ENCODE measurements at regions not wholly inside any gene's neighbourhood (a gene's known extent, or its start where the extent isn't known, plus 50 kb on each side); places are given as distances from the start of the nearest gene placed in this dataset.

DNA sequence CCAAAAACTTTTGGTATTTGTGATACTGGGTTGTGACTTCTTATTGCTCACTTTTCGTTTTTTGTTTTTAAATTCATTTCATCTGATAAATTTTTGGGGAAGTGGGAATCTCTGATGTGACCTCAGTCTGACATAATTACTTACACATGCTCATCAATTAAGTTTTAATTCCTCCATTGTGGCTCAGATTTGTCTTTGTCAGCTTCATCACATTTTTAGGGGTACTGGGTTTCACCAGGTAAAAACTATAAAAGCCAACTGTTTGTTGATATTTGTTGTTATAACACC lies 425.3 kb upstream of the TGFBR2 start:
- Histone ChIP-seq H3K9me1 (ENCODE audit: control insufficient read depth, extremely low read depth, insufficient read depth, low read length) (no peaks in the 10 kb centered on the region), H3K4me2 (ENCODE audit: control insufficient read depth, extremely low read depth, insufficient read depth, low read depth, low read length) (no peak overlapping the region), H3K27ac (ENCODE audit: control insufficient read depth, insufficient read depth, low read length) (no peak overlapping the region), H3K36me3 (ENCODE audit: control insufficient read depth in 2 of 2, extremely low read depth in 1 of 2, insufficient read depth in 2 of 2, low read length in 2 of 2) (no peaks in the 10 kb centered on the region), H3K4me1 (ENCODE audit: control insufficient read depth, extremely low read depth, insufficient read depth, low read length) (no peaks in the 10 kb centered on the region), H3K9ac (ENCODE audit: control insufficient read depth, extremely low read depth, insufficient read depth, low read length) (no peak overlapping the region), H3K27me3 (ENCODE audit: control insufficient read depth, extremely low read depth, insufficient read depth, low read length) (no peaks in the 10 kb centered on the region), H4K20me1 (ENCODE audit: control insufficient read depth, extremely low read depth, insufficient read depth, low read length) (no peaks in the 10 kb centered on the region), H3K79me2 (ENCODE audit: control insufficient read depth, insufficient read depth, low read length) (no peaks in the 10 kb centered on the region), H3K9me3 (ENCODE audit: control insufficient read depth, low read depth, low read length) (no peaks in the 10 kb centered on the region), H3K4me3 (ENCODE audit: control insufficient read depth in 2 of 3, extremely low read depth in 1 of 3, insufficient read depth in 2 of 3, low read depth in 1 of 3, low read length in 3 of 3) (no peak overlapping the region), H2AFZ (ENCODE audit: control insufficient read depth, low read length) (no peak overlapping the region)
- dilution Hi-C loops (cut with MboI; ENCODE audit: extremely low pct_ligation_motif_present, low sequenced_read_pairs) = no loop called here
- TF ChIP-seq, protein P1, sequence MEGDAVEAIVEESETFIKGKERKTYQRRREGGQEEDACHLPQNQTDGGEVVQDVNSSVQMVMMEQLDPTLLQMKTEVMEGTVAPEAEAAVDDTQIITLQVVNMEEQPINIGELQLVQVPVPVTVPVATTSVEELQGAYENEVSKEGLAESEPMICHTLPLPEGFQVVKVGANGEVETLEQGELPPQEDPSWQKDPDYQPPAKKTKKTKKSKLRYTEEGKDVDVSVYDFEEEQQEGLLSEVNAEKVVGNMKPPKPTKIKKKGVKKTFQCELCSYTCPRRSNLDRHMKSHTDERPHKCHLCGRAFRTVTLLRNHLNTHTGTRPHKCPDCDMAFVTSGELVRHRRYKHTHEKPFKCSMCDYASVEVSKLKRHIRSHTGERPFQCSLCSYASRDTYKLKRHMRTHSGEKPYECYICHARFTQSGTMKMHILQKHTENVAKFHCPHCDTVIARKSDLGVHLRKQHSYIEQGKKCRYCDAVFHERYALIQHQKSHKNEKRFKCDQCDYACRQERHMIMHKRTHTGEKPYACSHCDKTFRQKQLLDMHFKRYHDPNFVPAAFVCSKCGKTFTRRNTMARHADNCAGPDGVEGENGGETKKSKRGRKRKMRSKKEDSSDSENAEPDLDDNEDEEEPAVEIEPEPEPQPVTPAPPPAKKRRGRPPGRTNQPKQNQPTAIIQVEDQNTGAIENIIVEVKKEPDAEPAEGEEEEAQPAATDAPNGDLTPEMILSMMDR (optimal IDR thresholded peaks at IDR 0.05 in 1 of 3, IDR thresholded peaks at IDR 0.05 in 1 of 3, conservative IDR thresholded peaks at IDR 0.05 in 1 of 3; ENCODE audit: extremely low read depth in 1 of 3, insufficient read depth in 2 of 3, low read length in 3 of 3) = no peak
- no peak for TF ChIP-seq EZH2 (IDR thresholded peaks at IDR 0.05; ENCODE audit: low read length)
- DNase-seq (ENCODE audit: low read depth, low spot score) = no peak
- FAIRE-seq = peak; percentile 13

DNA sequence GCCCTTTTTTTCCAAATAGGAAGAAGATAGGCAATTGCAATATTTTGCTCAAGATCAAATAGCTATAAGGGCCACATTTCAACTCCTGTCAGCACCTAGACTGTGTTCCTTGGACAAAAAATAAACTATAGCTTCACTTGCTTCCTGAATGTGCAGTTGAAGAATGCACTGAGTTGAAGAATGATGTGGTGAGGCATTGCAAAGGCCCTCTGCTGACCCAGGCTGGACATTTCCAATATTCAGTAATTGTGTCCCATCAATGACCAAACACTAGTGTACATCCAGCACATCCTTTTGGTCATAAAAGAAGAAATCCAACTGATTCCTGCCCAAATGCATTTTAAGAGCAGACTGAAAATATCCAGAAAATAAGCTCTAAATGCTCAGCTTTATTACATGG lies 424.8 kb upstream of the TGFBR2 start:
- Histone ChIP-seq H3K4me3 (ENCODE audit: control insufficient read depth in 2 of 3, extremely low read depth in 1 of 3, insufficient read depth in 2 of 3, low read depth in 1 of 3, low read length in 3 of 3) (no peak overlapping the region), H3K27ac (ENCODE audit: control insufficient read depth, insufficient read depth, low read length) (no peak overlapping the region), H2AFZ (ENCODE audit: control insufficient read depth, low read length) (no peak overlapping the region), H3K9me3 (ENCODE audit: control insufficient read depth, low read depth, low read length) (no peaks in the 10 kb centered on the region), H3K27me3 (ENCODE audit: control insufficient read depth, extremely low read depth, insufficient read depth, low read length) (no peaks in the 10 kb centered on the region), H3K36me3 (ENCODE audit: control insufficient read depth in 2 of 2, extremely low read depth in 1 of 2, insufficient read depth in 2 of 2, low read length in 2 of 2) (no peaks in the 10 kb centered on the region), H3K9me1 (ENCODE audit: control insufficient read depth, extremely low read depth, insufficient read depth, low read length) (no peaks in the 10 kb centered on the region), H3K4me1 (ENCODE audit: control insufficient read depth, extremely low read depth, insufficient read depth, low read length) (no peaks in the 10 kb centered on the region), H3K79me2 (ENCODE audit: control insufficient read depth, insufficient read depth, low read length) (no peaks in the 10 kb centered on the region), H4K20me1 (ENCODE audit: control insufficient read depth, extremely low read depth, insufficient read depth, low read length) (no peaks in the 10 kb centered on the region), H3K4me2 (ENCODE audit: control insufficient read depth, extremely low read depth, insufficient read depth, low read depth, low read length) (no peak overlapping the region), H3K9ac (ENCODE audit: control insufficient read depth, extremely low read depth, insufficient read depth, low read length) (no peak overlapping the region)
- FAIRE-seq (no peak), DNase-seq (ENCODE audit: low read depth, low spot score) (no peak)
- TF ChIP-seq, protein P1 (optimal IDR thresholded peaks at IDR 0.05 in 1 of 3, IDR thresholded peaks at IDR 0.05 in 1 of 3, conservative IDR thresholded peaks at IDR 0.05 in 1 of 3; ENCODE audit: extremely low read depth in 1 of 3, insufficient read depth in 2 of 3, low read length in 3 of 3) = no peak
- TF ChIP-seq EZH2 (IDR thresholded peaks at IDR 0.05; ENCODE audit: low read length) = no peak
- dilution Hi-C loops (cut with MboI; ENCODE audit: extremely low pct_ligation_motif_present, low sequenced_read_pairs) = no loop called here
